GM18502 (cell line): ENCODE measurements at regions not wholly inside any gene's neighbourhood (a gene's known extent, or its start where the extent isn't known, plus 50 kb on each side); places are given as distances from the start of the nearest gene placed in this dataset.

Experiments used
- ATAC-seq: cut with Tn5 transposase; IDR thresholded peaks from one replicate; pipeline ENCODE4 v1.9.1; 2021; ENCODE audit warnings: mild to moderate bottlenecking; ENCODE audit not compliant: unreplicated experiment, poor library complexity

DNA sequence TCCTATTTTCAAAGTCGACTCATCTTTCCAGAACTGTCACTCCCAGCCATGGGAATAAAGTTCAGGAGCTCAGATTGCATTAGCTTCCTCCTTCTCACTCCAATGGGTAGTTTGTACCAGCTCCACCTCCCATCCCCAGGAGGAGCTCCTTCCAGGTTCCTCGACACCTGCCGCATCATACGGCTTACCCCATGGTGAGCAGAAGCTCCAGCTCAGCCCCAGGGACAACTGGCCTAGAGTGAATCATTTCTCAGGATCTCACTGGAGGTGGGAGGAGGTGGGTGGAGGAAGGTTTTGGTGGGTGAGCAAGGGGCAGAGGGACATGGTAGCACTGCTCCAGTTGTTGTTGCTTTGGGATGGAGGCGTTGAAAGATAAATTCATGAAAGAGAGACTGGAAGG is 196.3 kb upstream of the PKDCC start:
- ATAC-seq = no peak

DNA sequence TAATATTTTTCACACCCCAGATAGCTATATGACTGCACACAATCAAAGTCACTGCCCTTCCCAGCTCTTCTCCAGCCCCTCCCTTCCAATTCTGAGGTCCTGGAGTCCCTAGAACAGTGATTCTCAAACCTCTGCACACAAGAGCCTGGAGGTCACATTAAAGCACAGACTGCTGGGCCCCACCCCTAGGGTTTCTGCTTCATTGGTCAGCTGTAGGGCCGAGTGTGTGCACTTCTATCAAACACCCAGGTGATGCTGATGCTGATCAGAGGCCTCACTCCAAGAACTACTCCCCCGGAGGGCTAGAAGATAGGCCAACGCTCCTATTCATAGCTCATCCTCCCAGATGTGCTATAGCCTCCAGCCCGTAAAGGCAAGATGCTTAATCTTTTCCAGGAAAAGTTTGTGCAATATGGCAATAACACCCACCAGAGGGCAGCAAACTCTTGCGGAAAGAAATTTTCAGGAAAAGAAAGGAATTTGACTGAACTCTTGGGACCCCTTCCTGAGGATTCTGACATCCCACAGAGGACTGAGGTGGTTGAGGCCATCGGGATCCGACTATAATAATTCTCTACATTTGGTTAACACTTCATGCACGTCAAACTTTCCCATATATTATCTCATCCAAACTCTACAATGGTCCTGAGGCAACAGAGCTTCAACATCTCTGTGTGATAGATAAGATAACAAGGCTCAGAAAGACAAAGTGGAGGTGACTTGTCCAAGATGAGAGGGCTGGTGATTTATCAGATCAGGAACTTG is 194.2 kb upstream of the PKDCC start:
- ATAC-seq = no peak

DNA sequence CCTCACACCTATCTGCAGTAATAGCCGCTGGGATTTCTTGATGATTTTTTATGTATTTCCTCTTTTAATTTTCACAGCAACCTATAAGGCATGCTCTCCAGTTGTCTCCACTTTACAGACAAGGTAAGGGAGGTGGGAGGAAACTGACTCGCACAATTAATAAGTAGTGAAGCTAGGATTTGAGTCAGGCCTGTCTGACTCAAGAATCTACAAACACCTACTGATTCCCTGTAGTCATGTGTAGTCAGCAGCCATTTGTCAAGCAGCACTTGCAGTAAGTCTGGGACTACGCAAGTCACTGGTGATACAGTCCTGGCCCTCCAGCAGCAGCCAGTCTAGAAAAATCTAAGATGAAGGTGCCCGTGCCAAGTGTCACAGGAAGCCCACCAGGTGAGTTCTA is 193.6 kb upstream of the PKDCC start:
- no peak for ATAC-seq

DNA sequence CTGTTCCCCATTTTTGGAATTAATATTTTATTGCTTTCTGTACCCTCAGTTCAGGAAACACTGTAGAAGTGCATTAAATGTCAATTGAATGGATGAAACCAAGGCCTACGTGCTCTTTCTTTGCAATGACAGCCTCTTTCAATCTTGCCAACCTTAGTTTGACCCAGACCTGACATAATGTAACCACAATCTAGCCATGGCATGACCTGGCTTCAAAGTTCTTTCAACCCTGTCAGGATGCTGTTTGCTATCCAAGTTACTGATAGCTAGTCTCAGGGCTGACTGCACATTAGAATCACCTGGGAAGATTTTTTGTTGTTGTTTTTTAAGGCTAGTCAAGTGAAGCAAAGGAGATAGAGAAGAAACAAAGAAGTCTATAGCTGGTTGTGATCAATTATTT is 190.9 kb upstream of the PKDCC start:
- ATAC-seq = no peak

DNA sequence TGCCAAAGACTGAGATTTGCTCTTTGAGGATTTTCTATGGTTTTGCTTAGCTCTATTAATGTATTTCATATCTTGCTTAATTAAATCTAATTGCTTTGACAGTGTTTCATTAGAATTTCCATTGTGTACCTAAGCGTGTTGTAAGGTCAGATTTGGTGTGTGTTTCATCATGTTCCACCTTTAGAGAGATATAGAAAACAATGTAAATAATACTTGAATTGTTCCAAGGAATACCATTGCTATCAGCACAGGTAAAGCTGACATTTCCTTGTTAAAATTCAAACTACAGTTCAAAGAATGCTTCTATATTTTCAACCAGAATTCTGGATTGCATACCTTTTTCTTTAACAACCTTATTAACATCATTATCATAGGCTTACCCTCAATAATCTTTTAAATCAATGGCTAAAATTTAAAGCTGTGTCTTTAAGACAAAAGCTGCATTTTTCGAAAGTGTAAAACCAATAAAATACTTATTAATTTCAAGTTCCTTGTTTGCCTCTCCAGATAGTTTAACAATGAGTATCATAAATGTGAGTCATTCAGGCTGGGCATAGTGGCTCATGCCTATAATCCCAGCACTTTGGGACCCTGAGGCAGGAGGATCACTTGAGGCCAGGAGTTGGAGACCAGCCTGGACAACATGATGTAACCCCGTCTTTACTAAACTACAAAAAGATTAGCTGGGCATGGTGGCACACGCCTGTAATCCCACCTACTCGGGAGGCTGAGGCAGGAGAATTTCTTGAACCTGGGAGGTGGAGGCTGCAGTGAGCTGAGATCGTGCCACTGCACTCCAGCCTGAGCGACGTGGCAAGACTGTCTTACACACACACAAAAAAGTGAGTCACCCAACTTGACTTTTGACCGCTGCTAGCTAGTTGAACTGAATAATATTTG is 188.0 kb upstream of the PKDCC start:
- ATAC-seq = no peak

DNA sequence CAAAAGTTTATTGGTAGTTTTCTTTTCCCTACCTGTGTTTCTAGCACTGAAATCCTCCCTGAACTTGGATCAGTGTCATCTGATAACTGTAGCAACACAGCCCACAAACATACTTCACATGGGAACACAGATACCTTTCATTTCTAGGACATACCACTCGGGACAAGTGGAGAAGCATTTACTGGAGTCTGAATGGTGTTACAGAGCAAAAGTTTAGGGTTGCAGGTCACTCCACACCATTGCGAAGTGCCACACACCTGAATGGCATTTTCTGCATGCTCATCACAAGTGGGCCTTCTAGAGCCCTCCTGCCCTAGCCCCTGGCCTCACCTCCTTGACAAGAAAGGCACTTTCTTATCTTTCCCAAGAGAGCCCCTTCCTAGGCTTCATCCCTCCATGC is 184.8 kb upstream of the PKDCC start:
- no peak for ATAC-seq

DNA sequence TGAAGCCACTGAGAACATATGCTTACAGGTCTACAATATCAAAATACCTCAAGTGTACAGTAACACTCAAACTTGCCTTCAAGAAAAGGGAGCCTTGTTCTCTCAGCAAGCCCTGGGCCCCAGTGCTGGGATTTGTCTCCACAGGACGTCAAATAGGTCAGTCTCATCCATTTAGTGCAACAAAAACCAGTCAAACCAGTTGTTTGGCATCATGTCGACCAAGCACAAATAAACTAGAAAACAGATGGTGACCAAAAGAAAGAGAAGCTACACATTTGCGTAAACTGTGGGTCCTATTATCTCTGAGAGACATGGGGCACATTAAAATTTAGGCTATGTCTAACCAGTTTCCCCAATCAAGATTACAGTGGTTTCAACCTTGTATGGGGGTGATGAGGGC is 182.6 kb upstream of the PKDCC start:
- ATAC-seq = no peak

DNA sequence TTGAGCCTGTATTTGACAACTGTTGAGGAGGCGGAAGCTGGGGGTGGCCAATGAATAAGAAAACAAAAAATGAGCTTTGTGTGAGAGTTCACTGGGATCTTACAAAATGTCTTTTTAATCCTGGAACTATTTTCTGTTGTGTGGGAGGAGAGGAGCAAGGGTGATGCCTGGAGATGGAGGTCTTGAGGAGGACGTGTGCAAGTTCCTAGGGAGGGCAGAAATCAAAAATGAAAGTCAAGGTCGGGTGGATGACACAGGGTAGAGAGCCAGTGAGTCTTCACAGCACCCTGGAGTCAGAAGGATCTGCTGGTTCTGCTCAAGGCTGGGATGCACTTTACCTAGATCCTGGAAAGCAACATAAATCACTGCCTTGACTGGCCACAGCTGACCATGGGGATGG is 180.3 kb upstream of the PKDCC start:
- no peak for ATAC-seq

DNA sequence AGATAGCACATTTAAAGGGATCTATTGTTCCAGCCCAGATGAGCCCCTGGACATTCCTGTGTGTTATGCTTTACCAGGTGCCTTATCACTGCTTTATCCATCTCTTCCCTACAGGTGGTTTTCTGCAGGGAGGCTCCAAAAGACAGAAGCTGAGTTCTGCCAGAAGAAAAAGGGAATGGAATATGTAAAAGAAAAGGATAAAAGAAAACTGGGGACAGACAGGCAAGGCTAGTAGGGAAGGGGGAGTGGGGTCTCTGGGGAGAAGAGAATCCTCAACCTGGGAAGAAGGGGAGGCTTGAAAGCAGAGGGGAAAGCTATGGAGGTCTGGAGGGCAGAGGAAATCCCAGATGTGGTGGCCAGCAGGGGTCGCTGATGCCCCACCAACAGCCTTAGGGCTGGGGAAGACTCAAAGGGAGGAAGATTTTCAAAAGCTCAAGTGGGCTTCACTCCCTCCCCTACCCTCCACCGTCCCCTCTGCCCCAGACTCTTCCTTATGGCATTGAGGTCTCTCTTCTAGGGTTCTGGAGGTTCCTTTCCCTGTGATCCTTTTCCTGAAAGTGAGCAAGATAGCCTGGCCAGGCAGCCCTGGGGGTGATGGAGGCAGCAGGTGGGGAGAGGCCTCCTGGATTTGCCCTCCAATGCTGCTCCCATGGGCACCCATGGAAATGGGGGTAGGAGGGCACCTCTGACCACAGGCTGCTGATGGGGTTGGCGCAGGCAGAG is 178.1 kb upstream of the PKDCC start:
- peak; percentile 80 for ATAC-seq

DNA sequence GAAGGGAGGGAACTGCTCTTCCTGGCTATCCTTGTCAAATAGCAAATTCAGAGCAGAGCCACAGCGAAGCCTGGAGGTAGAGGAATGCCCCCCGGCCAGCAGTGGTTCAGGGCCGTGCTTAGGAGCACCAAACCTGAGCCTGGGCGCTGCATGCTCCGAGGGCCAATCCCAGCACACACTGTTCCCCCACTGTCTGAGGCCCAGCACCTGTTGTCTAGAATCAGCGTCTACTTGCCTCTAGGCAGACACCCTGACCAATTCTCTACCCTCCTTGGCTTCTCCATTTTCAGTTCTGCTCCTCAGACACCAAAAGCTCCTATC is 177.6 kb upstream of the PKDCC start:
- no peak for ATAC-seq

DNA sequence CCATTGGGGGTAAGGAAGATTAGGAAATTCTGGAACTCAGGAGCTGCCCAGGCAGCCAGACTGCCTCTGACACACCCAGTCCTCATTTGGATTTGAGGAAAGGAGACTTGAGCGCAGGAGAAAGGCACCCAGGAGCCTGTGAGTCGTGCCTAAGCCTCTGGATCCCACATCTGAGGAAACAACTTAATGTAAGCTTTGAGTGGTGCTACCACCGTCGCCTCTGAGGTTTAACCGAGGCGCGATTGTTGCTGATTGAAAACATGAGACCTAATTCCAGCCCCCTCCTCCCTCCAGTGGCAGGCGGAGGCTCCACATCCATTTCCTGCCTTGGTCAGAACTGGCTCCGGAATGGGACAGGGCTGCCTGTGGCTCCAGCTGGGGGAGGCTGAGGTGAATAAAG is 176.7 kb upstream of the PKDCC start:
- no peak for ATAC-seq

DNA sequence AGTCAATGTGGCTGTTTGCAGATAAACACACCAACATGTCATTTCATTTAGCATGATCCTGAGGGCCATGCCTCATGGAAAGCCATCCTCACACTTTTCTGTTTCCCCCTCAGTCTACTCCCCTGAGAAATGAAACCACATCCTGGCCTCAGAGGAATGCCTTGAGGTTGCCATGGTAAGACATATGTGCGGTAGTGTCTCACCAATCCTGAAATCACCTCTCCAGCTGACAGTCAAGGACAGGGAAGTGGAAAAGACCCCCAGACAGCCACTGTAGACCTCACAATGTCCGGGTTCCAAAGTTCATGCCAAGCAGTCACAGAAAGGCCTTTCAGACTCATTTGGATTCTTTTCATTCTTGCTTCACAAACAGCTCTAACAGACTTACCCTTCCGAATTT is 175.2 kb upstream of the PKDCC start:
- no peak for ATAC-seq

DNA sequence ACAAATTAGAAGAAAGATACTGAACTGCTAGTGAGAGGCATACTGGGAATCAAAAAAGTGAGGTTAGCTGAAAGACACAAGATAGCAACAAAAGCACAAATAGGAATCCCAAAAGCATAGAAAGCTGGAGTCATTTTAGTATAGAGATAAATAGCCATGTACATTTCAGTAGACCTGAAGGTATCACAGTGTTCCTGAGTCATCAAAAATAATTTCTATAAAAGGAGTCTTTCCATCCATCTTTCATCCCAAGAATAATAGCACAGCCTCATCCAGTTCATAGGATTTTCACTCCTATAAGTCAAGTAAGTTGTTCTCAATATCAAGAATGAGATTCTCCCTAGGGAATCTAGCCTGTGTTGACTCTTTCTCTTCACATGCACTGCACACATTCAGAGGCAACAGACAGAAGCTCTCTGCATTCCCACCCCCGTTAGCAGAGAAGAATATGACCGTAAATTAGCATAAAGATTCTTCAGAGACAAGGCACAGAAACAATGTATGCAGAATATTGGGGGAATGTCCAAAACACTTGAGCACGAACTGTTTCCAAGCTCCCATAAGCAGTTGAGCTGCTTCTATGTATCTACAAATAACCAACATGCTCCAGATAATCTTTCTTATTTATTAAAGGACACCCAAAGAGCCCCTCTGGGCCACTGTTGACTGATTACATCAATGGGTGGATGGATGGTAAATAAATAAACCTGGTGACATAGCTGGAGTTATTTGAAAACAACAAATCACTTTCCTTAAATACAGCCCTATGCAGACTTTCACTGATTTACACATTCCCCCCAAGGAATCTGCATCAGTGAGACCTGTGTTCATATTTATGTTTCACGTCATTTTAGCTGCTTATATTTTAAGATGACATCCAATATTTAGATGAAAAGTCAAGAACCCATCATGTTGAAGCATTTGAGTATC is 174.5 kb upstream of the PKDCC start:
- ATAC-seq = no peak

DNA sequence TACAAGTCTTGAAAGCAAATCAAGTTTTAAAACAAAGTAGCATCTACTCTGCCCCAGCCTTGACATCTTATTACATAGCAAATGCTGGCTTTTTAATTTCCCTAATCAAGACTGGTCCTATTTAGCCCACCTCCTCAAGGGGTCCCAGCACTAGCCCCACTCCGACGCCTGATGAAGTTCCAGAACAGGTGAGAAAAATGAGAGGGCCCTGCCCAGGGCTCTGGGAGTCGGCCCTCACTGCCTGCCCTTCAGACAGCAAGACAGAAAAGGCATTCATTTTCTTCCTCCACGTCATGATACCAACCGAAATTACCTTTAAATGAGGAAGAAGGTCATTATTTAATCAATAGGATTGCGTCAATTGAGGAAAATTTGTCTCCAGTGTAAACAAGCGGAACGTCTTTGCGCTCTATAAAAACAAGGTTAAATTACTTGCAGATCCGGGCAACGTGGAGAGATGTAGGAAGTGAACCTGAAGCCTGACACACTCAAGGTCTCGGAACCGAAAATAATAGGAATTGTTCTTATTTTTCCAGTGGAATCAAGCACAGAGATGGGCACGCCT is 170.6 kb upstream of the PKDCC start:
- ATAC-seq = no peak

DNA sequence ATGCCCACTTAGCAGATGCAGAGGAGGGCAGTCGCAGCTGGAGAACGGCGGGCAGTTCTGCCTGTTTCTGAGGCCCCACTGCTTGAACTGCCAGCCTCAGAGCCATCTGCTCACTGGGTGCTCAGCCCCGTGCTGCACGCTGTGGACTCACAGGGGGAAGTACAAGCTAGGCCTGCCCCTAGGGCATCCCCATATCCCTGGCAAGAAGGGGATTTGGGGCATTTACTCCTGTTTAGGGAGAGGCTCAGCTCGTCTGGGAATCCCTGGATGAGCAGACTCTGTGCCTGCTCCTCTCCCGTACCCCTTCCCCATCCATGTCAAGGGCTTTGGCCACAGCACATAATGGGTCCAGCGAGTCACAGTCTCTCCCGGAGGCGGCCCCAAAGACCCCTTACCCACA is 169.8 kb upstream of the PKDCC start:
- ATAC-seq = no peak

DNA sequence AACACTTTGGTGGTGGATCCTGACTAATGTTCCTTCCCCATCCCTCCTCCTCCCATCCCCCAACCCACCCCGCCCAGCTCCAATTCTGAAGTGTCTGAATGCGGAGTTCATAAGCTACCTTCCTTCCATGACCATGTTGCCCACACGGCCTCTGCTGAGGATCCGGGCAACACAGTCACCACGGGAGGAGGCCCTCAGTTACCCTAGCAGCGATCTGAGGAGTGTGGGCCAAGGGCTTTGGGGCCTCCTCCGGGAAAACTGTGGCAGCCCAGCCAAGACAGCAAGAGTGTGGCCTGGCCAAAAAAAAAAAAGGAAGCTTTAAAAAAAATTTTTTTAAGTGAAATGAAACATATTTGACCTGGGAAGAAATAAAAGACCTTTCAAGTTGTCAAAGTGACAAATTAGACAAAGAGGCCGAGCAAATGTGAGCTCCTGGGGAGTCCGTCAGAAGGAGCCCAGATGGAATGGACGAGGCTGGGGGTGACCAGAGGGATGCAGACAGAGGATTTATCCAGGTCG is 169.0 kb upstream of the PKDCC start:
- no peak for ATAC-seq

DNA sequence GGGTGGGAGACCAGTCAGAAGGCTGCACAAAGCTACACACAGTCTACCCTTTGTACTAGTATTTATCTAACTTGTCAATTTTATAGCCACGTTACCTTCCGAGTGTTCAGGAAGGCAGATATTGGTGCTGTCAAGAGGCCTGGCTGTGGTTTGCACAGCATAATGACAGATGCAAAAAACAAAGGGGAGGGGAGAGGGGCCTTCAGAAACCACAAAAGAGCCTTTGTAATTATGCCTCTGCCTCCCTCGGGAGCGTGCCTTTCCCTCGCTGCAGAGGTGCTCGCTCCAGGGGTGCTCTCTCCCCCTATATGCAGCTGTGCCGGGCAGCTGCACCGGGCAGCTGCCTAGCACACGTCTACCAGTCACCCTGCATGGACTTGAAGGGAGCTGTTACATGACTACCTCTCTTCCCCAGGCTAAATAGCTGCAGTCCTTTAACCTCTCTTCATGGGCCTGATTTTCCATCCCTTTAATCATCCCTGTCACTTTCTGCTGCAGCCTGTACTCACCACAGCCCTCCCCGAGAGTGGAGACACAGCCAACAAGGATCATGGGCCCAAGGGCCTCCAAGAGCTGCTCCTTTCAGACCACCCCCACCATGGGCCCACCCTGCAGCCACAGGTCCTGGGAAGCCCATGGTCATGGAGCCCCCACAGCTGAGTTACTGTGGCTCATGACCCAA is 168.4 kb upstream of the PKDCC start:
- ATAC-seq = no peak

DNA sequence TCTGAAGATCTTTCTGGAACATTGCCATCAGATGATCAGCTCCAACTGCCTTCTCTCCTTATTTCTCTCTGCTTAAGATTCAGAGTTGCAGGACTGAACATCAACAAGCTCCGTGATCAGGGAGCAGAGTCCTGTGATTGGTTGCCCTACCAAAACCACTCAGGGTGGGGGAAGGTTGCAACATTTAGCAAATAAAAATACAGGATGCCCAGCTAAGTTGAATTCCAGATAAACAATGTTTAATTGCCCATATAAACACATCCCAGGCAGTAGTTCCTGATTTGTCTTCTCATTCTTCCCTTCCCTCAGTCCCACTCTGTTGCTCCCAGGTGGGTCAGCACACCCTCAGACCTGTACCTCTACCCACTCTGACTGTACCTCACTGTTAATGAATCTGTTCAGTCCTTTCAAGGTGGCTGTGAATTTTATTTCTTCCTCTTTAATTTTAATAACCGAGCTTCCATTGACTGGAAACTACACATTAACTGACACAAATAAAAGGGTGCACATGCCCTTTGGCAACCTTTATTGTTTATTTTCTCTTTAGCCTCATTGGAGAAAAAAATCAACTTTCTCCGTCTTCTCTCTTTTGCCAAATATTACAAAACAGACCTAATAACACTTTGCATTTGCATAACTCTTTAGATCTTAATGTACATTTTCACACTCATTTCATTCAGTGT is 167.1 kb upstream of the PKDCC start:
- no peak for ATAC-seq

DNA sequence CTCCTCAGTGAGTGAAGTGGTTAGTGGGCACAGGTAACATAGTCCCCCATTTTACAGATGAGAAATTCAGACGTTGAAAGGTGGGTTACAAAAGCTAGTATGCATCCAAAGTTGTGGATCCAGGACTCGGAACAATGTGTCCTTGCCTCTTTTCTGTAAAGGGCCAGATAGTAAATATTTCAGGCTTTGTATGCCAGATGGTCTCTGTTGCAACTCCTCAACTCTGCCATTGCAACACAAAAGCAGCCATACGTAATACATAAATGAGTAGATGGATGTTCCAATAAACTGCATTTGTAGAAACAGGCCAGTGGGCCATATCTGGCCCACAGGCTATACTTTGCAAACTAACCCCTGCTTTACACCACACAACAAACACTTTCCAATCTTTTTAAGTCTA is 166.6 kb upstream of the PKDCC start:
- ATAC-seq = no peak
